ENCODE measurements at regions not wholly inside any gene's neighbourhood (a gene's known extent, or its start where the extent isn't known, plus 50 kb on each side); places are given as distances from the start of the nearest gene placed in this dataset.

- TF ChIP-seq, protein P1, sequence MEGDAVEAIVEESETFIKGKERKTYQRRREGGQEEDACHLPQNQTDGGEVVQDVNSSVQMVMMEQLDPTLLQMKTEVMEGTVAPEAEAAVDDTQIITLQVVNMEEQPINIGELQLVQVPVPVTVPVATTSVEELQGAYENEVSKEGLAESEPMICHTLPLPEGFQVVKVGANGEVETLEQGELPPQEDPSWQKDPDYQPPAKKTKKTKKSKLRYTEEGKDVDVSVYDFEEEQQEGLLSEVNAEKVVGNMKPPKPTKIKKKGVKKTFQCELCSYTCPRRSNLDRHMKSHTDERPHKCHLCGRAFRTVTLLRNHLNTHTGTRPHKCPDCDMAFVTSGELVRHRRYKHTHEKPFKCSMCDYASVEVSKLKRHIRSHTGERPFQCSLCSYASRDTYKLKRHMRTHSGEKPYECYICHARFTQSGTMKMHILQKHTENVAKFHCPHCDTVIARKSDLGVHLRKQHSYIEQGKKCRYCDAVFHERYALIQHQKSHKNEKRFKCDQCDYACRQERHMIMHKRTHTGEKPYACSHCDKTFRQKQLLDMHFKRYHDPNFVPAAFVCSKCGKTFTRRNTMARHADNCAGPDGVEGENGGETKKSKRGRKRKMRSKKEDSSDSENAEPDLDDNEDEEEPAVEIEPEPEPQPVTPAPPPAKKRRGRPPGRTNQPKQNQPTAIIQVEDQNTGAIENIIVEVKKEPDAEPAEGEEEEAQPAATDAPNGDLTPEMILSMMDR (IDR thresholded peaks at IDR 0.05) = no peak
- TF ChIP-seq POLR2A (IDR thresholded peaks at IDR 0.05) = no peak
These were observed 543.8 kb downstream of the TNS1 start for GRCh38 chr2:217459016-217459415.

All from testis (tissue), 2 donors.